Caco-2 (cell line): ENCODE measurements at regions not wholly inside any gene's neighbourhood (a gene's known extent, or its start where the extent isn't known, plus 50 kb on each side); places are given as distances from the start of the nearest gene placed in this dataset.

Source experiments
- BruUV-seq: library from RNA; stranded (reverse); fragments of 400-500 nt; replicated peaks from 2 replicates; lab custom pipeline; 2021; lab: Mats Ljungman, UMichigan
- CTCF ChIA-PET: fragments of 300-600 bp; sonication (Branson Sonifier 250); formaldehyde crosslinking; loops from one replicate; lab custom pipeline; 2022; ENCODE audit warnings: antibody characterized with exemption; lab: Charles Lee
- POLR2A ChIA-PET: fragments of 300-600 bp; sonication (Branson Sonifier 250); formaldehyde crosslinking; loops from one replicate; lab custom pipeline; 2022; ENCODE audit warnings: antibody characterized with exemption; lab: Charles Lee
- DNase-seq, 2 experiments: peaks; one replicate each; pipeline versions ENCODE4 v3.0.0 to v3.0.0-alpha.2; 2020 to 2022
- H3K27me3 ChIP-seq: replicated peaks from 2 replicates; pipeline ENCODE4 v1.6.0; 2011; ENCODE audit warnings: low read length; ENCODE audit not compliant: control insufficient read depth, insufficient read depth
- H3K36me3 ChIP-seq: 2 replicates; pipeline ENCODE4 v1.5.1; 2011; ENCODE audit warnings: low read length; ENCODE audit not compliant: control insufficient read depth, insufficient read depth
- H3K4me1 ChIP-seq: fragments of 250-450 bp; sonication (Bioruptor Pico); 2 replicates; pipeline ENCODE4 v1.5.1; 2020; ENCODE audit warnings: mild to moderate bottlenecking
- H3K4me3 ChIP-seq: 2 replicates; pipeline ENCODE4 v1.5.1; 2011; ENCODE audit warnings: low read depth, mild to moderate bottlenecking, control low read depth, low read length
- H3K9me3 ChIP-seq: fragments of 250-450 bp; sonication (Bioruptor Pico); 2 replicates; pipeline ENCODE4 v1.5.1; 2020; ENCODE audit warnings: mild to moderate bottlenecking, moderate library complexity
- H3K27ac Mint-ChIP-seq: one replicate; pipeline ENCODE4 v1.8.0; 2022; ENCODE audit warnings: mixed read lengths; ENCODE audit not compliant: unreplicated experiment
- H3K27me3 Mint-ChIP-seq: one replicate; pipeline ENCODE4 v1.8.0; 2022; ENCODE audit warnings: mixed read lengths; ENCODE audit not compliant: insufficient read depth, unreplicated experiment
- H3K36me3 Mint-ChIP-seq: one replicate; pipeline ENCODE4 v1.8.0; 2022; ENCODE audit warnings: mild to moderate bottlenecking, mixed read lengths; ENCODE audit not compliant: insufficient read depth, unreplicated experiment
- H3K4me1 Mint-ChIP-seq: one replicate; pipeline ENCODE4 v1.8.0; 2022; ENCODE audit warnings: low read depth, mixed read lengths; ENCODE audit not compliant: unreplicated experiment
- H3K4me3 Mint-ChIP-seq: one replicate; pipeline ENCODE4 v1.8.0; 2022; ENCODE audit warnings: mild to moderate bottlenecking, moderate library complexity, mixed read lengths; ENCODE audit not compliant: unreplicated experiment
- H3K9me3 Mint-ChIP-seq: one replicate; pipeline ENCODE4 v1.8.0; 2022; ENCODE audit warnings: mixed read lengths; ENCODE audit not compliant: unreplicated experiment
- intact Hi-C: fragments of 100-400 bp; cut with micrococcal nuclease; formaldehyde crosslinking; loops from one replicate; pipeline ENCODE4 v1.10.0; 2022; ENCODE audit not compliant: unreplicated experiment
- TF ChIP-seq, protein P1 (sequence below), 2 experiments: fragments of 200-600 bp in 1 of 2; IDR thresholded peaks; 1 replicate in 1 of 2; 2 replicates in 1 of 2; pipeline versions ENCODE4 v1.5.1 to v1.8.0; 2011 to 2022; ENCODE audit warnings: antibody characterized with exemption in 1 of 2, control low read depth in 1 of 2, inconsistent platforms in 1 of 2, low read depth in 1 of 2, low read length in 1 of 2, mild to moderate bottlenecking in 1 of 2, moderate library complexity in 1 of 2; ENCODE audit not compliant: insufficient read depth in 1 of 2, severe bottlenecking in 1 of 2, unreplicated experiment in 1 of 2

- no peak overlapping the region for H3K27ac Mint-ChIP-seq
- no peaks in the 10 kb centered on the region for H3K27me3 Mint-ChIP-seq
- POLR2A ChIA-PET: no interaction called here
- TF ChIP-seq, protein P1, sequence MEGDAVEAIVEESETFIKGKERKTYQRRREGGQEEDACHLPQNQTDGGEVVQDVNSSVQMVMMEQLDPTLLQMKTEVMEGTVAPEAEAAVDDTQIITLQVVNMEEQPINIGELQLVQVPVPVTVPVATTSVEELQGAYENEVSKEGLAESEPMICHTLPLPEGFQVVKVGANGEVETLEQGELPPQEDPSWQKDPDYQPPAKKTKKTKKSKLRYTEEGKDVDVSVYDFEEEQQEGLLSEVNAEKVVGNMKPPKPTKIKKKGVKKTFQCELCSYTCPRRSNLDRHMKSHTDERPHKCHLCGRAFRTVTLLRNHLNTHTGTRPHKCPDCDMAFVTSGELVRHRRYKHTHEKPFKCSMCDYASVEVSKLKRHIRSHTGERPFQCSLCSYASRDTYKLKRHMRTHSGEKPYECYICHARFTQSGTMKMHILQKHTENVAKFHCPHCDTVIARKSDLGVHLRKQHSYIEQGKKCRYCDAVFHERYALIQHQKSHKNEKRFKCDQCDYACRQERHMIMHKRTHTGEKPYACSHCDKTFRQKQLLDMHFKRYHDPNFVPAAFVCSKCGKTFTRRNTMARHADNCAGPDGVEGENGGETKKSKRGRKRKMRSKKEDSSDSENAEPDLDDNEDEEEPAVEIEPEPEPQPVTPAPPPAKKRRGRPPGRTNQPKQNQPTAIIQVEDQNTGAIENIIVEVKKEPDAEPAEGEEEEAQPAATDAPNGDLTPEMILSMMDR (IDR thresholded peaks at IDR 0.05; ENCODE audit: insufficient read depth in 1 of 2, low read depth in 1 of 2, low read length in 1 of 2, severe bottlenecking in 1 of 2, unreplicated experiment in 1 of 2): no peak
- Histone ChIP-seq H3K9me3 (no peaks in the 10 kb centered on the region), H3K4me3 (no peak overlapping the region), H3K4me1 (peaks cover 5% of the 10 kb centered on the region), H3K27me3 (no peaks in the 10 kb centered on the region), H3K36me3 (no peaks in the 10 kb centered on the region)
- H3K4me1 Mint-ChIP-seq: peaks cover 17% of the 10 kb centered on the region
- no peak for DNase-seq
- H3K9me3 Mint-ChIP-seq: peaks cover 13% of the 10 kb centered on the region
- CTCF ChIA-PET: no interaction called here
- intact Hi-C loops: no loop called here
- no peak overlapping the region for H3K4me3 Mint-ChIP-seq
- BruUV-seq: no TSS peak
- no peaks in the 10 kb centered on the region for H3K36me3 Mint-ChIP-seq
Observed at GRCh38 chr3:18070231-18070630, 327.8 kb upstream of the TBC1D5 start.

DNA sequence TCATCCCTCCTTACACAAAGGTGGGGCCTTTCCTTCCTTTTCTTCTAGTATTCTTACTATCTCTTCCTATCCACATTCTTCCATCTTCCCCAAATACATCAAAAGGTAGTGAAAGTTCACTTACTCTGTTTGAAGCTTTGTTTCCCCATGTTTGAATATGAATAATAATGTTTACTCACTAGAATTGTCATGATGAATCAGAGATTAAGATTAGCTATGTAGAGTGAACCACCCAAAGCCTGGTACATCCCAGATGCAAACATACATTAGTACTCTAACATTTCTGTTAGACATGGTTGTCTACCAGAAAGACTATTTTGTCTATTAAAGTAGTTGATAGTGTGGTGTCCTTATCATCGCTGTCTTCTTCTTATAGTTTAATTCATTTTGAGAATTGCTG is 327.1 kb upstream of the TBC1D5 start:
- no TSS peak for BruUV-seq
- CTCF ChIA-PET: no interaction called here
- DNase-seq: no peak
- POLR2A ChIA-PET: no interaction called here
- TF ChIP-seq, protein P1 (IDR thresholded peaks at IDR 0.05; ENCODE audit: insufficient read depth in 1 of 2, low read depth in 1 of 2, low read length in 1 of 2, severe bottlenecking in 1 of 2, unreplicated experiment in 1 of 2): no peak
- H3K4me3 Mint-ChIP-seq: no peak overlapping the region
- peaks cover 5% of the 10 kb centered on the region for H3K4me1 ChIP-seq
- no peaks in the 10 kb centered on the region for H3K36me3 Mint-ChIP-seq
- H3K36me3 ChIP-seq: no peaks in the 10 kb centered on the region
- intact Hi-C loops: no loop called here
- no peaks in the 10 kb centered on the region for H3K9me3 ChIP-seq
- no peaks in the 10 kb centered on the region for H3K27me3 Mint-ChIP-seq
- peaks cover 13% of the 10 kb centered on the region for H3K9me3 Mint-ChIP-seq
- H3K27ac Mint-ChIP-seq: no peak overlapping the region
- H3K4me1 Mint-ChIP-seq: peaks cover 17% of the 10 kb centered on the region
- H3K27me3 ChIP-seq: no peaks in the 10 kb centered on the region
- no peak overlapping the region for H3K4me3 ChIP-seq

DNA sequence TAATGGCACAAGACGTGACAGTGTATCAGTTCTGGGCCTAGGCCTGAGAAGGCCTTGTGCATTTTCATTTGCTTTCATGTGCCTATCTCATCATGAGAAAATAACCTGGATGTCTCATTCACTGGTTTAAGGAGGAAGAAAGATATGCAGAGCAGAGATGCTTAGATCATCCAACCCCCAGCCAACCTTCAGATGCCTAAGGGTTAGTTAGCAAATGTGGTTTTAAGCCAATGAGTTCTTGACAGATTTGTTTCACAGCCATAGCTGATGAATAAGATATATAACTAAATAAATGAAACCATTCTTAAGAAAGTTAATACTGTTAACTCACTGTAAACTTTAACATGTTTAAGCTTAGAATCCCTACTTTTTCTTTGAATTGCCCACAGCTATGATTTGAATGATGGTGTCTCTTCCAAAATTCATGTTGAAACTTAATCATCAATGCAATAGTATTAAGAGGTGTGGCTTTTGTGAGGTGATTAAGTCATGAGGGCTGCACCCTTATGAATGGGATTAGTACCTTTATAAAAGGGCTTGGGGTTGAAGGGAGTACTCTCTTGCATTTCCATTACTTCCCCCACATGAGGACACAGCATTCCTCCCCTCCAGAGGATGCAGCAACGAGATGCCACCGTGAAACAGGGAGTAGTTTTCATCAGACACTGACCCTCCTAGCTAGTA is 324.6 kb upstream of the TBC1D5 start:
- POLR2A ChIA-PET: no interaction called here
- TF ChIP-seq, protein P1 (IDR thresholded peaks at IDR 0.05; ENCODE audit: insufficient read depth in 1 of 2, low read depth in 1 of 2, low read length in 1 of 2, severe bottlenecking in 1 of 2, unreplicated experiment in 1 of 2): no peak
- H3K4me1 Mint-ChIP-seq: peaks cover 17% of the 10 kb centered on the region

More for the DNA sequence above, 324.6 kb upstream of the TBC1D5 start:
- no peaks in the 10 kb centered on the region for H3K36me3 ChIP-seq
- H3K27ac Mint-ChIP-seq: no peak overlapping the region
- peaks cover 22% of the 10 kb centered on the region for H3K9me3 Mint-ChIP-seq
- no peaks in the 10 kb centered on the region for H3K9me3 ChIP-seq
- H3K27me3 ChIP-seq: no peaks in the 10 kb centered on the region
- CTCF ChIA-PET: no interaction called here
- no peaks in the 10 kb centered on the region for H3K36me3 Mint-ChIP-seq
- peaks cover 5% of the 10 kb centered on the region for H3K4me1 ChIP-seq
- no peak overlapping the region for H3K4me3 ChIP-seq
- BruUV-seq: no TSS peak
- no peaks in the 10 kb centered on the region for H3K27me3 Mint-ChIP-seq
- DNase-seq: no peak
- intact Hi-C loops: no loop called here
- no peak overlapping the region for H3K4me3 Mint-ChIP-seq
